Nephron (organoid): ENCODE measurements at regions not wholly inside any gene's neighbourhood (a gene's known extent, or its start where the extent isn't known, plus 50 kb on each side); places are given as distances from the start of the nearest gene placed in this dataset.

Experiments
- H3K27ac Mint-ChIP-seq, 3 experiments: 2 replicates each; pipeline ENCODE4 v1.8.0; 2020; ENCODE audit warnings: mixed read lengths in 3 of 3, mild to moderate bottlenecking in 2 of 3, moderate library complexity in 1 of 3
- H3K27me3 Mint-ChIP-seq: 2 replicates; pipeline ENCODE4 v1.8.0; 2021; ENCODE audit warnings: low read depth, mild to moderate bottlenecking, moderate library complexity, mixed read lengths
- H3K36me3 Mint-ChIP-seq: 2 replicates; pipeline ENCODE4 v1.8.0; 2020; ENCODE audit warnings: low read depth, mixed read lengths
- H3K4me1 Mint-ChIP-seq: 2 replicates; pipeline ENCODE4 v1.8.0; 2020; ENCODE audit warnings: mixed read lengths
- H3K4me3 Mint-ChIP-seq, 3 experiments: 2 replicates each; pipeline ENCODE4 v1.8.0; 2020; ENCODE audit warnings: mild to moderate bottlenecking in 3 of 3, mixed read lengths in 3 of 3, moderate library complexity in 2 of 3
- H3K9me3 Mint-ChIP-seq: 2 replicates; pipeline ENCODE4 v1.8.0; 2020; ENCODE audit warnings: mixed read lengths
- TF ChIP-seq, protein P1 (sequence below), 3 experiments: fragments of 200-600 bp; sonication (generic); IDR thresholded peaks; one replicate each; pipeline ENCODE4 v1.5.0; 2021; ENCODE audit warnings: antibody characterized with exemption in 3 of 3; ENCODE audit not compliant: unreplicated experiment in 3 of 3

DNA sequence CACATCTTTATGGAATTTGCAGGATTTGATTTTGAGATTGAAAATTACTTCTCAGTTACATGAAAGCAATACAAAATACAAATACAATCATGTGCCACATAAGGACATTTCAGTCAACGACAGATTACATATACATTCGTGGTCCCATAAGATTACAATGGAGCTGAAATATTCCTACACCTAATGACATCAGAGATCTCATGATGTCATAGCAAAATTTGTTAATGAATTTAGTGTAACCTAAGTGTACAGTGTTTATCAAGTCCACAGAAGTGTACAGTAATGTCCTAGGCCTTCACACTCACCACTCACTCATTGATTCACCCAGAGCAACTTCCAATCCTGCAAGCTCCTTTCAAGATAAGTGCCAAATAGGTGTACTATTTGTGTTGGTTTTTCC lies 126.5 kb downstream of the GPAM start:
- Mint-ChIP-seq H3K4me1 (no peaks in the 10 kb centered on the region), H3K27ac (no peak overlapping the region), H3K27me3 (no peaks in the 10 kb centered on the region)

DNA sequence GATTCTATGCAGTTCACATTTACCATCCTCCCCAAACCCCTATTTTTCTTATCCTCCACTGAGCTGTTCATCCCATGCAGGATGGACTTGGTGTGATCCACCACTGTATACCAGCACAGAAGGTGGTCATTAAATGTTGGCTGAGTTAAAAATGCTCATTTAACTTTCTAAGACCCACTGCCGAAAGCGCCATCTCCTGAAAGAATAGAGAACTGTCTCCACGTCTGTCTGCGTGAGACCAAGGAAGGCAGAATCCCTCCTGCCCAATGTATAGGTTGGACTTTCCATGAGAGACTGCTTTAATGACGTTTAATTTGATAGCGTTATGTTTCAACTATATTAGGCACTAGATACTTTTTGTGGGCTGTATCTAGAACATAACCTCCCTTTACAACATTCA lies 124.3 kb downstream of the GPAM start:
- Mint-ChIP-seq H3K36me3 (no peaks in the 10 kb centered on the region), H3K4me3 (no peak overlapping the region), H3K4me1 (no peaks in the 10 kb centered on the region), H3K9me3 (no peaks in the 10 kb centered on the region), H3K27ac (no peak overlapping the region), H3K27me3 (no peaks in the 10 kb centered on the region)
- TF ChIP-seq, protein P1, sequence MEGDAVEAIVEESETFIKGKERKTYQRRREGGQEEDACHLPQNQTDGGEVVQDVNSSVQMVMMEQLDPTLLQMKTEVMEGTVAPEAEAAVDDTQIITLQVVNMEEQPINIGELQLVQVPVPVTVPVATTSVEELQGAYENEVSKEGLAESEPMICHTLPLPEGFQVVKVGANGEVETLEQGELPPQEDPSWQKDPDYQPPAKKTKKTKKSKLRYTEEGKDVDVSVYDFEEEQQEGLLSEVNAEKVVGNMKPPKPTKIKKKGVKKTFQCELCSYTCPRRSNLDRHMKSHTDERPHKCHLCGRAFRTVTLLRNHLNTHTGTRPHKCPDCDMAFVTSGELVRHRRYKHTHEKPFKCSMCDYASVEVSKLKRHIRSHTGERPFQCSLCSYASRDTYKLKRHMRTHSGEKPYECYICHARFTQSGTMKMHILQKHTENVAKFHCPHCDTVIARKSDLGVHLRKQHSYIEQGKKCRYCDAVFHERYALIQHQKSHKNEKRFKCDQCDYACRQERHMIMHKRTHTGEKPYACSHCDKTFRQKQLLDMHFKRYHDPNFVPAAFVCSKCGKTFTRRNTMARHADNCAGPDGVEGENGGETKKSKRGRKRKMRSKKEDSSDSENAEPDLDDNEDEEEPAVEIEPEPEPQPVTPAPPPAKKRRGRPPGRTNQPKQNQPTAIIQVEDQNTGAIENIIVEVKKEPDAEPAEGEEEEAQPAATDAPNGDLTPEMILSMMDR (IDR thresholded peaks at IDR 0.05; ENCODE audit: unreplicated experiment in 3 of 3), result no peak

More for the DNA sequence above, 126.5 kb downstream of the GPAM start:
- TF ChIP-seq, protein P1 (IDR thresholded peaks at IDR 0.05; ENCODE audit: unreplicated experiment in 3 of 3), result no peak
- no peak overlapping the region for H3K4me3 Mint-ChIP-seq
- H3K9me3 Mint-ChIP-seq, result no peaks in the 10 kb centered on the region
- H3K36me3 Mint-ChIP-seq, result no peaks in the 10 kb centered on the region

DNA sequence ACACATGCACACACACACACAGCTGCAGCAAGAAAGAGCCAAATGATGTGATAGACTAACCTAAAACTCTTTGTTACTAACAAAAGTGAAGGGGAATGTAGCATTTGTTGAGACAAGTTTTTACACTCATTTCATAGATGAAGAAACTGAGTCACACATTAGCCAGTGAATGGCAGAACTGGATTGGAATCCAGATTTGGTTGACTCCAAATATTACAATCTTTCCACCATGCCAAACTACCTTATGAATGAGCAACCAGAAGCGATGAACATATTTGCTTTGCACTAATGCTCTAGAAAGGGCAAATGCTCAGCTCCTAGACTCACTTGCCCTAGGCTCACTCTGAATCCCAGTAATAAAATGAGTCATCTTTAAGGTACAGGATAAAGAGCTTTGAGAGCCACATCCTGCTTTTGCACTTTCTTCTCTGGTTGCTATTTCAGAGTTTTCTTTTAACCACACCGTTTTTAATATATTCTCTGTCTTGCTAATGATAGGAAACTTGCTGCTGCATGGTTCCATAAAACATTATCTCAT lies 111.9 kb downstream of the GPAM start:
- no peak overlapping the region for H3K27ac Mint-ChIP-seq
- H3K9me3 Mint-ChIP-seq, result peaks cover 3% of the 10 kb centered on the region
- H3K4me3 Mint-ChIP-seq, result no peak overlapping the region
- TF ChIP-seq, protein P1 (IDR thresholded peaks at IDR 0.05; ENCODE audit: unreplicated experiment in 3 of 3), result no peak
- no peaks in the 10 kb centered on the region for H3K36me3 Mint-ChIP-seq
- H3K4me1 Mint-ChIP-seq, result no peaks in the 10 kb centered on the region
- H3K27me3 Mint-ChIP-seq, result no peaks in the 10 kb centered on the region

DNA sequence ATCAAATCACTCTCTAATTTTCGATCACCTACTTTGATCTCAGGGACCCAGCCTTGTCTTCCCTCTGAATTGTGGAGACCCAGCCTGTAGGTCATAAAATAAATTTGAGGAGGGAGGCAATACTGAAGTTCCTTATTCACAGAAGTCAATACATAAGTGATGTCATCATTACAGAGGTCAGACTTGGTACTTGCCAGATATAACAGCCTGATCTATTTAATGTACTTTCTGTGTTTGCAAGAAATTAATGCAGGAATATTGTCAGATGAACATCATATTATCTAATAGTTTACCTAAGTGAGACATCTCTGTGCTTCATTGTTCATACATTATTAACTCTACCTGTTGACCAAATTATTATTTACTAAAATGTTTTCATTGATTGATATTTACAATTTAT lies 105.6 kb downstream of the GPAM start:
- Mint-ChIP-seq H3K4me3 (no peak overlapping the region), H3K27ac (no peak overlapping the region), H3K4me1 (peaks cover 26% of the 10 kb centered on the region), H3K27me3 (no peaks in the 10 kb centered on the region), H3K9me3 (no peaks in the 10 kb centered on the region), H3K36me3 (no peaks in the 10 kb centered on the region)
- TF ChIP-seq, protein P1 (IDR thresholded peaks at IDR 0.05; ENCODE audit: unreplicated experiment in 3 of 3), result no peak

DNA sequence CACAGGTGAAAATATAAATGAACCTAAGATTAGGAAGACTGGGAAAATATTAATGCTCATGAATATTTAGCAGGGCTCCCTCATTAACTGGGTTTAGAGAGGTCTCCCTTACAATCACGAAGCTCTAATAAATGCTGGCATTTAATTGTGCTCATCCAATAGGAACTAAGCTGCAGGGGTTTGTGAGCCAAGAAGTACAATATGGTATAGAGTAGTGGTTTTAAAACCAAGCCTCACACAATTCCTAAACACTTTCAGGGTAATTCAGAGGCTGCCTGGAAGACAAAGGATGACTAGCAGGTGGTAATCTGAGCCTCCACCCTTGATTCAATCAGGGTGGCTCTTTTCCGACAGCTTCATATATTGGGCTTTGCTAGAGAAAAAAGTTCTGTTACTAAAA lies 103.3 kb downstream of the GPAM start:
- Mint-ChIP-seq H3K27ac (no peak overlapping the region), H3K27me3 (no peaks in the 10 kb centered on the region), H3K4me3 (no peak overlapping the region), H3K4me1 (peaks cover 32% of the 10 kb centered on the region), H3K36me3 (no peaks in the 10 kb centered on the region), H3K9me3 (no peaks in the 10 kb centered on the region)
- TF ChIP-seq, protein P1 (IDR thresholded peaks at IDR 0.05; ENCODE audit: unreplicated experiment in 3 of 3), result no peak

DNA sequence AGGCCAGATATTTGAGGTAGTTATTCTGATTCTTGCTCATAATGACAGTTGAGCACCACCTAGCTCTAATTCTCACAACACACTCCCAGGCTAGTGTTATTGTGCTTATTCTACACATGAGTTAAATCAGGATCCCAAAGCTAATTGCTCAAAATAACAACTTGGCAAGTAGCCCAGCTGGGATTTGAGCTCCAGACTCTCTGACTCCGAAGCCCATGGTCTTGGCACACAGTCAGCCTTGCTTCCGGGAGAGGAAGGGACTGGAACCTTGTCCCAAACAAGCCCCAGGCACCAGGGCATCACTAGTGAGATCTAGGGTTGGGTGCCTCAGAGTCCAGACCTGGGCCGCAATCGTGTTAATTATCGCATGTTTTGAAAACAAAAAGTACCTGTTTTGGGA lies 101.4 kb downstream of the GPAM start:
- Mint-ChIP-seq H3K27ac (peak overlapping the region; percentile 49 to 90 (median 70)), H3K9me3 (no peaks in the 10 kb centered on the region), H3K27me3 (no peaks in the 10 kb centered on the region), H3K4me1 (peaks cover 32% of the 10 kb centered on the region), H3K4me3 (no peak overlapping the region), H3K36me3 (no peaks in the 10 kb centered on the region)
- TF ChIP-seq, protein P1 (IDR thresholded peaks at IDR 0.05; ENCODE audit: unreplicated experiment in 3 of 3), result no peak
